DMS53 treated with DMSO at 0.1 percent for 48 hours (cell line): ENCODE measurements at regions not wholly inside any gene's neighbourhood (a gene's known extent, or its start where the extent isn't known, plus 50 kb on each side); places are given as distances from the start of the nearest gene placed in this dataset.

Source experiments
- DNase-seq: peaks from one replicate; lab custom pipeline; 2025; ENCODE audit not compliant: unreplicated experiment; lab: John Stamatoyannopoulos, UW

DNA sequence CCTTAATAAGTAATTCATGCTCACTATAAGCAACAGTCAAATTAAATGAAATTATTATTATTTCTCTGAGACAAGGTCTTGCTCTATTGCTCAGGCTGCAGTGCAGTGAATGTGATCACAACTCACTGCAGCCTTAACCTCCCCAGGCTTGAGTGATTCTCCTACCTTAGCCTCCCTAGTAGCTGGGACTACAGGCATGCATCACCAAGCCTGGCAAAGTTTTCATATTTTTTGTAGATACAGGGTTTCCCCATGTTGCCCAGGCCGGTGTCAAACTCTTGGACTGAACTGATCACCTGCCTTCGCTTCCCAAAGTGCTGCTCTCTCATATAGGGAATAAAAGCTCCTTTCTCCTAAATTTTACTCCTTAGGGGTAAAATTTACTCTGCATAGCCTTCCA is 74.9 kb upstream of the GAREM1 start:
- DNase-seq = no peak

DNA sequence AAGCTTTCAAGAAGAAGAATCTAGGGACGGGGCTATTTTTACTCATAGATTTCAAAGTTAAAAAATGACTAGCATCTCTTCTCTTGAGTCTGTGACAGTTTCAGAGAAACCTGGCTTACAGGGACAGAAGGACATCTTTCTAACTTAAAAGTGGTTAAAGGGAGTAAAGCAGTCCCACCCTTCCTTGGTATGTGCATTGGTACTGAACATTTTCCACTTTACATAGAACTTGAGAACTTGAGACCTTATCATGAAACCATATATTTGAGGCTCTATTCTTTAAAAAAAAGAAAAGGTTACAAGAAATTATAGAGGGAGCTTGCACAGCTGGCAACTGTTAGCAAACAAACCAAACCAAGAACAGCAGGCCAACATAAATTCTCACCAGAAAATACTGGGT is 73.4 kb upstream of the GAREM1 start:
- no peak for DNase-seq

DNA sequence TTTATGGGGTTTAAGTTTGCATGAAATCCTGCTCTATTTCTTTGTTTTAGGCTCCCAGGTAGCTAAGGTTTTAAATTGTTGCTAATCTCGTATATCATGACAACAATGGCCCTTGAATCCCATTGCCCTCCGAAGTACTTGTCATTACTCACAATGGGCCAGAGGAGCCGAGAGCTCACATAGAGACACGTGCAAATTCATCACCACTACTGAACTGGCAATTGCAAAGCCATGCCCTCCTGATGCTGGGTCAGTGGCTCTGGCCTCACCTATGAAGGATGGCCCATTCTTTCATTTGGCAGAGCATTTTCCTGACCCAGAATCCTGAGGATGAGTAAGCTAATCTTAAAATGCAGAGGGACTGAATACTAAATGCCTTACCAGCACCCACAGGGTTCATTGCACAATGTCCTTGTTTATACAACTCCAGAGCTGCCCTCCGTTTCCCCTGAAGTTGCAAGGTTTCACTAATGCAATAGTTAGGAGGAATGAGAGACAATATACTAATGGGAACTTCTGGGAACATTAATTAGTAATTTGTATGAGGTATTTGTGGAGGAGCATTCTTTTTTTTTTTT is 71.6 kb upstream of the GAREM1 start:
- no peak for DNase-seq

DNA sequence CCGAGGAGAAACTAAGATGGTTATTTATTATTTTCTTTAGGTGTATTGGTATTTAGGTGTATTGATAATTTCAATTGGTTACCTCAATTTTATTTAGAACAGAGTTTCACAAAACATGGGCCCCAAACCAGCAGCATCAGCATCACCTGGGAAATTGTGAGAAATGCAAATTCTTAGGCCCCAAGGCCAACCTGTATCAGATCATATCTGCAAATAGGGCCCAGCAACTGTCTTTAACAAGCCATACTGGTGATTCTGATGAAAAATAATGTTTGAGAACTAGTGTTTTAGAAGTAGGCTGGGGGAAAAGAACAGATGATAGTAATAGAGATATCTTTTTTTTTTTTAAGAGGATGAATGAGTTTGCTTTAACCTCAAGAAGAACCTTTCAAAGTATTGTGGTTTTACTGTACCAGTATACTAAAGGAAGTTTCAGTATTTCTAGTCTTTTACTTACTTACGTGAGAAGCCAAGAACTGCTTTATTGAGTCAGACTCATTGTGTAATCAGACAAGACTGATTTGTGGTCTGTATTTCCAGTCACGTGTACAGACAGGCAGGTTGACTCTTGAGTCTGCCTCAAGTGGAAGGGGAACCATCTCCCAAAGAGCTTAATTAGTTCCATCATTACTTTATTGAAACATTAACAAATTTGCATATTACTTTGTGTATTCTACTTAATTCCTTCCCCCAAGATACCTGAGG is 60.4 kb upstream of the GAREM1 start:
- DNase-seq = peak; percentile 62

- no peak for DNase-seq
Observed at GRCh38 chr18:32529722-32530420, 59.2 kb upstream of the GAREM1 start.

GRCh38 chr18:32520771-32521170 is 50.1 kb upstream of the GAREM1 start:
- no peak for DNase-seq
